ENCODE measurements at regions not wholly inside any gene's neighbourhood (a gene's known extent, or its start where the extent isn't known, plus 50 kb on each side); places are given as distances from the start of the nearest gene placed in this dataset.

DNA sequence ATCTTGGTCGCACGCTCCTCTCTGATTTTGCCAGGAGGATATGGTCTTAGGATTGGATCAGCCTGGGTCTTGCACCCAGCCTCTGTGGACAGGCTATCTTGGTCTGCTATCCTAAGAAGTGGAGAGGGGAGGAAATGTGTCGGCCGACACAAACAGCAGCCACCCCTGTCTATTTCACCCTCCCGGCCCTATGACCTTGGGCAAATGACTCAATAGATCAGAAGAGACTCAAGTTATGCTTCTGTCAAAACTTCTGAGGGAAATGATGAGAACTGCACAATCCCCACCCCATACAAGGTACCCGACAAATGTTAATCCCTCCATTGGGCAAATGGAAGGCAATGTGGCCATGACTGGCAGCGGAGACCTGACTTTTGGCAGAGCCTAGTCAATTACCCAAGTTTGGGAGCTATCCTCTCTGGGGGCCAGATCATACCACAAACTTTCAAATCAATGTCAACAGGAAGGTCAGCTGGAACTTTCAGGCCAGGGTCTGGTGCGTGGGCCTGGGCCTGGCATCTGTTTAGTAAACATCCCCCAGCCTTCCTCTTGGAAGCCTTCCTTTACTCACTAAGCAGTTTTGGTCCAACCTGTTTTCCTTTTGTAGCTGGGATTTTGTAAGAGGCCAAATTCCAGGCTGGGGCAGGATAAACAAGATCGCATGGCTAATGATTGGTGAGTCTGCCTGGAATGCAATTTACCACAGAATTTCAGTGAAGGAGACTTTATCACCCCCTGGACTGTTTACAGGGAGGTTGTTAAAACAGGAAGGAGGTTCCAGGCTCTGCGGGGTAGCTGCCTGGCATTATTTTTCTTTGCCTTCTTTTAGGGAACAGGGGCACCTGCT, 64.2 kb upstream of the CPEB4 start:
- TF ChIP-seq, protein P1, sequence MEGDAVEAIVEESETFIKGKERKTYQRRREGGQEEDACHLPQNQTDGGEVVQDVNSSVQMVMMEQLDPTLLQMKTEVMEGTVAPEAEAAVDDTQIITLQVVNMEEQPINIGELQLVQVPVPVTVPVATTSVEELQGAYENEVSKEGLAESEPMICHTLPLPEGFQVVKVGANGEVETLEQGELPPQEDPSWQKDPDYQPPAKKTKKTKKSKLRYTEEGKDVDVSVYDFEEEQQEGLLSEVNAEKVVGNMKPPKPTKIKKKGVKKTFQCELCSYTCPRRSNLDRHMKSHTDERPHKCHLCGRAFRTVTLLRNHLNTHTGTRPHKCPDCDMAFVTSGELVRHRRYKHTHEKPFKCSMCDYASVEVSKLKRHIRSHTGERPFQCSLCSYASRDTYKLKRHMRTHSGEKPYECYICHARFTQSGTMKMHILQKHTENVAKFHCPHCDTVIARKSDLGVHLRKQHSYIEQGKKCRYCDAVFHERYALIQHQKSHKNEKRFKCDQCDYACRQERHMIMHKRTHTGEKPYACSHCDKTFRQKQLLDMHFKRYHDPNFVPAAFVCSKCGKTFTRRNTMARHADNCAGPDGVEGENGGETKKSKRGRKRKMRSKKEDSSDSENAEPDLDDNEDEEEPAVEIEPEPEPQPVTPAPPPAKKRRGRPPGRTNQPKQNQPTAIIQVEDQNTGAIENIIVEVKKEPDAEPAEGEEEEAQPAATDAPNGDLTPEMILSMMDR (IDR thresholded peaks at IDR 0.05; ENCODE audit: insufficient read depth, low read length, poor library complexity, severe bottlenecking): no peak
- Histone ChIP-seq H3K4me3 (ENCODE audit: low read depth, low read length) (no peak overlapping the region), H3K36me3 (ENCODE audit: control insufficient read depth, insufficient read depth, low read length) (no peaks in the 10 kb centered on the region), H3K27me3 (ENCODE audit: control insufficient read depth, insufficient read depth, low read length) (no peaks in the 10 kb centered on the region)
- DNase-seq (ENCODE audit: low read depth): peak; percentile 92

DNA sequence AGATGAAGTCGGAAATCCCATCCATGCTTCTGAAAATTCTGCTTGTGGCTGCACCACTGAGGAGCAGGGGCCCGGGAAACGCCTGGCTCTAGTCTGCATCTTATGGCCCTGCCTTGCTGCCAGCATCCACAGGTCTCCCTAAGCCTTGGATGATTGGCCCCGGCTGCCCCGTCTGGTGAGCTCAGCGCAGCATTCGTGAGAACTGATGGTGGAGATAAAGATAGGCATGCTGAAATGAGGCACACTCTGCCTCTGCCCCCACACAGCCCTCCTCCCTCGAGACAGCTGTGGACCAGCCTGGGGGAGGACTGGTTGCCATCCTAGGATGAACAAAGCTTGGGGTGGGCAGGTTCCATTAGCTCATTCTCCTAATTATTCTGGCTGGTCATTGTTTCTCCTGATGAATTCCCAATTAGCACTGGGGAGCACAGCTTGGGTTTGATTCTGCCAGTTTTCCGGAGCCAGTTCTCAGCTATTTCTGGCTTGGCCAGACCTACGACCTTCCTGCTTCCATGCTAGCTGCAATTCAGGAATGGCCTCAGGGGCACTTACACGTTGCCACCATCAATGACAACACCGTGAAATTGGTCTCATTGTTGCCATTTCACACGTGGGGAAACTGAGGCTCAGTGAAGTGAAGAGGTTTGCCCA, 62.8 kb upstream of the CPEB4 start:
- TF ChIP-seq, protein P1 (IDR thresholded peaks at IDR 0.05; ENCODE audit: insufficient read depth, low read length, poor library complexity, severe bottlenecking): no peak
- H3K4me3 ChIP-seq (ENCODE audit: low read depth, low read length): no peak overlapping the region
- peak; percentile 67 for DNase-seq (ENCODE audit: low read depth)
- no peaks in the 10 kb centered on the region for H3K27me3 ChIP-seq (ENCODE audit: control insufficient read depth, insufficient read depth, low read length)
- H3K36me3 ChIP-seq (ENCODE audit: control insufficient read depth, insufficient read depth, low read length): no peaks in the 10 kb centered on the region

DNA sequence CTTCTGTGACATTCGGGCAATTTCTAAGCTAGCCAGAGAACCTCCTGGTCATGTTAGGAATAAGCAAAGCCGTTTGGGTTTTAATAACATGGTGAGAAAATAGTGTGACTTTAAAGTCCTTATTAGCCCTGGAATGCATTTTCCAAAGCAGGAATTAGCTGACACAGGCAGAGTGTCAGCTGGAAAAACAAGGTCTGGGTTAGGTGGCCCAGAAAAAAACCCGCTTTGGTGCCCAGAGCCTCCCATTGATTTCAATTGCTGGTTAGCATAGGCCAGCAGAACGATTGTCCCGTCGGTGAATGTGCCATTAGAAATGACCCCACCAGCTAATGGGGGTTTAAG, 62.1 kb upstream of the CPEB4 start:
- DNase-seq (ENCODE audit: low read depth): no peak
- Histone ChIP-seq H3K36me3 (ENCODE audit: control insufficient read depth, insufficient read depth, low read length) (no peaks in the 10 kb centered on the region), H3K4me3 (ENCODE audit: low read depth, low read length) (no peak overlapping the region), H3K27me3 (ENCODE audit: control insufficient read depth, insufficient read depth, low read length) (no peaks in the 10 kb centered on the region)
- TF ChIP-seq, protein P1 (IDR thresholded peaks at IDR 0.05; ENCODE audit: insufficient read depth, low read length, poor library complexity, severe bottlenecking): no peak

DNA sequence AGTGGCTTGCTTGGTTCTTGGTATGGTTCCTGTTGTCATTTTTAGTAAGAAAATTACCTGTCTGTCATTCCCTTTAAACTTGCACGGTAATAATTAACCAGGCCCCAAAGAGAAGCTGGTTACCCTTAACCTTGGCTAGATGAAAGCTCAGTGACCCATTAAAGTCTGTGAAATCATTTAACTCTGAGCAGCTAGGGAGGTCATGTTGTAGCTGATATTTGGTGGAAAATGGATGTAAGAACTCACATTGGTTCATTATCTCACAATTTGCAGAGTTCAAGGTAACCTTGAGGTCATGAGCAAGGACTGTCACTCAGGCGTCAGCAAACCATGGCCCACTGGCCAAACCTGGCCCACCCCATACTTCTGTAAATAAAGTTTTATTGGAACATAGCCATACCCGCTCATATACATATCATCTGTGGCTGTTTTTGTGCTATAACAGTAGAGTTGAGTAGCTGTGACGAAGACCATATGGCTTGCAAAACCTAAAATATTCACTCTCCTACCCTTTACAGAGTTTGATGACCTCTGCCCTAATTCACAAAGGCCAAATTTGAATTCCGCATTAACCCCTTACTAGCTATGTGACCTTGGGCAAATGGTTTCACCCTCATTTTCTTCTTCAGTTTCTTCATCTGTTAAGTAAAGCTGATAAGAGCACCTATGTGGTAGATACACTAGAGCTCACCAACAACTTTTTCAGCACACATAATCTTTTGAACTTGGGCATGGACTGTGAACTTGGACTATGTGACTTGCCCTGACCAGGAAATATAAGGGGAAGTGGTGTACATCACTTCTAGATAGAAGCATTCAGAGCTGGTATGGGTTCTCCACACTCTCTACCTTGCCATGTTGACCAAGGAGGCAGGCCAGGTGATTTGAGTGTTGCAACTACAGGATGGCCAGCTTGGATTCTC, 61.5 kb upstream of the CPEB4 start:
- Histone ChIP-seq H3K36me3 (ENCODE audit: control insufficient read depth, insufficient read depth, low read length) (no peaks in the 10 kb centered on the region), H3K4me3 (ENCODE audit: low read depth, low read length) (no peak overlapping the region), H3K27me3 (ENCODE audit: control insufficient read depth, insufficient read depth, low read length) (no peaks in the 10 kb centered on the region)
- TF ChIP-seq, protein P1 (IDR thresholded peaks at IDR 0.05; ENCODE audit: insufficient read depth, low read length, poor library complexity, severe bottlenecking): no peak
- DNase-seq (ENCODE audit: low read depth): no peak

DNA sequence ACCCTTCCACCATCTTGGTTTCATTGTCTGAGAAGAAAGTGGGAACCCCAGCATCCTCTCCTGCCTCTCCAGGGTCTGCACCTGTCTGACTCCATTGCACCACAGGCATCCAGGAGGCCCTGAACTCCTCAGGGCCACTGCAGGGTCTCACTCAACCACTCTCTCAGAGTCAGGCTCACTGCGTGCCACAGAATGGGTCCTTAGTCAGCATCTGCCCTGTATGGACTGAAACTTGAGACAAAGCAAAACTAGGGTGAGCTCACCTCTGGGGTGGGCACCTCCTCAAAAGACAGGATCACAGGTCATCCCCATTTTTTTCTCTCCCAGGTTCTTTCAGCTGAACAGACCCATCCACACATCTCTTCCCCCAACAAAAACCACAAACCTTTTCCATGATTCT, 59.2 kb upstream of the CPEB4 start:
- H3K27me3 ChIP-seq (ENCODE audit: control insufficient read depth, insufficient read depth, low read length): no peaks in the 10 kb centered on the region
- DNase-seq (ENCODE audit: low read depth): no peak
- H3K4me3 ChIP-seq (ENCODE audit: low read depth, low read length): no peak overlapping the region
- H3K36me3 ChIP-seq (ENCODE audit: control insufficient read depth, insufficient read depth, low read length): no peaks in the 10 kb centered on the region
- TF ChIP-seq, protein P1 (IDR thresholded peaks at IDR 0.05; ENCODE audit: insufficient read depth, low read length, poor library complexity, severe bottlenecking): no peak

All from kidney epithelial cell (primary cell).